Loucy (cell line): ENCODE measurements at regions not wholly inside any gene's neighbourhood (a gene's known extent, or its start where the extent isn't known, plus 50 kb on each side); places are given as distances from the start of the nearest gene placed in this dataset.

Experiments
- H2AFZ ChIP-seq: fragments of 200-600 bp; sonication (generic); 2 replicates; pipeline ENCODE4 v1.6.0; 2016; ENCODE audit warnings: antibody characterized with exemption, mild to moderate bottlenecking, low read length, moderate library complexity
- H3F3A ChIP-seq: fragments of 200-600 bp; 2 replicates; pipeline ENCODE4 v1.6.0; 2016; ENCODE audit warnings: antibody characterized with exemption, low read depth, mild to moderate bottlenecking
- H3K27me3 ChIP-seq: fragments of 200-600 bp; sonication (generic); 2 replicates; pipeline ENCODE4 v1.6.1; 2014; ENCODE audit warnings: low read length, mild to moderate bottlenecking; ENCODE audit not compliant: insufficient read depth, poor library complexity, severe bottlenecking
- H3K36me3 ChIP-seq: fragments of 200-600 bp; sonication (generic); 2 replicates; pipeline ENCODE4 v1.6.1; 2016; ENCODE audit warnings: low read length; ENCODE audit not compliant: insufficient read depth
- H3K4me1 ChIP-seq: fragments of 200-600 bp; sonication (generic); 2 replicates; pipeline ENCODE4 v1.5.1; 2014; ENCODE audit warnings: low read length, mild to moderate bottlenecking; ENCODE audit not compliant: insufficient read depth, poor library complexity, severe bottlenecking
- H3K4me2 ChIP-seq: fragments of 200-600 bp; sonication (generic); 2 replicates; pipeline ENCODE4 v1.6.0; 2014; ENCODE audit warnings: antibody characterized with exemption, low read length, low read depth, mild to moderate bottlenecking; ENCODE audit not compliant: poor library complexity, severe bottlenecking
- H3K4me3 ChIP-seq: fragments of 200-600 bp; sonication (generic); 2 replicates; pipeline ENCODE4 v1.5.1; 2014; ENCODE audit warnings: low read length, mild to moderate bottlenecking, mixed read lengths; ENCODE audit not compliant: poor library complexity, severe bottlenecking
- H3K79me2 ChIP-seq: fragments of 200-600 bp; sonication (generic); 2 replicates; pipeline ENCODE4 v1.6.1; 2014; ENCODE audit warnings: low read length; ENCODE audit not compliant: insufficient read depth
- H3K9ac ChIP-seq: fragments of 200-600 bp; sonication (generic); 2 replicates; pipeline ENCODE4 v1.6.0; 2014; ENCODE audit warnings: mild to moderate bottlenecking, low read depth, low read length, moderate library complexity; ENCODE audit not compliant: poor library complexity, severe bottlenecking
- H3K9me2 ChIP-seq: fragments of 200-600 bp; sonication (generic); replicated peaks from 2 replicates; pipeline ENCODE4 v1.6.1; 2016; ENCODE audit warnings: low read depth, low read length, mixed read lengths
- H3K9me3 ChIP-seq: fragments of 200-600 bp; sonication (generic); 2 replicates; pipeline ENCODE4 v1.6.1; 2014; ENCODE audit warnings: mild to moderate bottlenecking, antibody characterized with exemption, low read length, low read depth; ENCODE audit not compliant: insufficient read depth
- H4K20me1 ChIP-seq: fragments of 200-600 bp; sonication (generic); 2 replicates; pipeline ENCODE4 v1.6.0; 2014; ENCODE audit warnings: antibody characterized with exemption, low read length, mild to moderate bottlenecking; ENCODE audit not compliant: insufficient read depth, poor library complexity, severe bottlenecking
- CTCF ChIP-seq: fragments of 200-600 bp; sonication (generic); conservative IDR thresholded peaks from 2 replicates; pipeline ENCODE4 v1.5.1; 2014; ENCODE audit warnings: mild to moderate bottlenecking, antibody characterized with exemption, low read length
- EZH2phosphoT487 ChIP-seq: fragments of 200-600 bp; IDR thresholded peaks from 2 replicates; pipeline ENCODE4 v1.6.1; 2018; ENCODE audit warnings: antibody characterized with exemption, mild to moderate bottlenecking, moderate library complexity, borderline replicate concordance

GRCh38 chr1:218658269-218658668, 313.1 kb downstream of the TGFB2 start:
- H3K4me2 ChIP-seq = no peak overlapping the region
- no peak overlapping the region for H3K4me3 ChIP-seq
- no peaks in the 10 kb centered on the region for H3K27me3 ChIP-seq
- no peaks in the 10 kb centered on the region for H4K20me1 ChIP-seq
- no peaks in the 10 kb centered on the region for H3F3A ChIP-seq
- no peaks in the 10 kb centered on the region for H3K36me3 ChIP-seq
- no peak for TF ChIP-seq EZH2phosphoT487
- H3K79me2 ChIP-seq = no peaks in the 10 kb centered on the region
- no peak overlapping the region for H2AFZ ChIP-seq
- no peaks in the 10 kb centered on the region for H3K9me3 ChIP-seq
- H3K4me1 ChIP-seq = no peaks in the 10 kb centered on the region
- no peaks in the 10 kb centered on the region for H3K9me2 ChIP-seq
- H3K9ac ChIP-seq = no peak overlapping the region

GRCh38 chr1:218658899-218659298, 313.8 kb downstream of the TGFB2 start:
- Histone ChIP-seq H3K36me3 (no peaks in the 10 kb centered on the region), H3K27me3 (no peaks in the 10 kb centered on the region), H3K4me2 (no peak overlapping the region), H3K4me1 (no peaks in the 10 kb centered on the region), H3K79me2 (no peaks in the 10 kb centered on the region), H3K4me3 (no peak overlapping the region), H3K9me2 (no peaks in the 10 kb centered on the region; the same call in 1 of the 2 replicates), H3K9ac (no peak overlapping the region), H3K9me3 (no peaks in the 10 kb centered on the region), H4K20me1 (no peaks in the 10 kb centered on the region), H2AFZ (no peak overlapping the region), H3F3A (no peaks in the 10 kb centered on the region)
- TF ChIP-seq EZH2phosphoT487 (no peak), CTCF (no peak)

- Histone ChIP-seq H4K20me1 (no peaks in the 10 kb centered on the region), H3K4me1 (no peaks in the 10 kb centered on the region), H3K36me3 (no peaks in the 10 kb centered on the region), H3K79me2 (no peaks in the 10 kb centered on the region), H3K4me2 (no peak overlapping the region), H3K27me3 (no peaks in the 10 kb centered on the region), H2AFZ (no peak overlapping the region), H3K9me3 (no peaks in the 10 kb centered on the region), H3K4me3 (no peak overlapping the region), H3F3A (no peaks in the 10 kb centered on the region), H3K9ac (no peak overlapping the region), H3K9me2 (no peaks in the 10 kb centered on the region; the same call in 1 of the 2 replicates)
- TF ChIP-seq CTCF = no peak
- no peak for TF ChIP-seq EZH2phosphoT487
Measured at GRCh38 chr1:218659911-218660677, 315.0 kb downstream of the TGFB2 start.

- Histone ChIP-seq H3K9me3 (no peaks in the 10 kb centered on the region), H2AFZ (no peak overlapping the region), H3K4me1 (no peaks in the 10 kb centered on the region), H3K4me3 (no peak overlapping the region), H3K9ac (no peak overlapping the region), H3F3A (no peaks in the 10 kb centered on the region), H3K36me3 (no peaks in the 10 kb centered on the region), H3K27me3 (no peaks in the 10 kb centered on the region), H3K9me2 (no peaks in the 10 kb centered on the region; the same call in 1 of the 2 replicates), H3K79me2 (no peaks in the 10 kb centered on the region), H4K20me1 (no peaks in the 10 kb centered on the region), H3K4me2 (no peak overlapping the region)
- TF ChIP-seq EZH2phosphoT487 = no peak
- TF ChIP-seq CTCF = no peak
Measured at GRCh38 chr1:218660678-218661053, 315.5 kb downstream of the TGFB2 start.
